ENCODE measurements at regions not wholly inside any gene's neighbourhood (a gene's known extent, or its start where the extent isn't known, plus 50 kb on each side); places are given as distances from the start of the nearest gene placed in this dataset.
A peak's percentile ranks its signal among the peaks of the same experiment; 100 is the strongest.

DNA sequence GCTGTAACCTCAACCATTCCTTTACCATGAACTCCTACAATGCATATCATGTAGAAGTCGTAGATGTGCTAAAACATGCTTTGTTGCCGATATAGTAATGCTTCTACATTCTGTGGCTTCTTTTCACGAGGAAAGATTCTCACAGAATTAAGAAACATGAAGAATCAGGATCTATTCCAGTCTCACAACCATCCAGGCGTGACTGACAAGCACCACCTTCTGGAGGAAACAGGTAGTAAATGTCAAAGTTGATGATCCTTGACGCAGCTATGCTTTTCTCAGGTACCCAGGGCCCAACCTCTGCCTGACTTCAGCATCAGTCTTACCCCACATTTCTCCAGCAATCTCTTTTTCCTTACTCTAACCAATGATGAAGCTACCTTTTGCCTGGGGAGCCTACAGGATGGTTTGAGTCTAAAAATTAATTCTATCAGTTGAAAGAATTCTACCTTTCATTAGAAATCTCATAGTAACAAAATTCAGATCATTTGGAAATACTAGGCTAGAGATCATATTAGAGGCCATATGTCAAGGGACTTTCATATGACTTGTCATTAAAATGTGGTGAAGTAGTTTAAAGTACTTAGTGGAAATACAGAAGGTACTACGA is 123.3 kb upstream of the RND3 start:
- TF ChIP-seq CTCF (conservative IDR thresholded peaks at IDR 0.05; ENCODE audit: low read depth, low read length) (peak; percentile 85), EZH2phosphoT487 (IDR thresholded peaks at IDR 0.05; ENCODE audit: borderline replicate concordance, low read length) (no peak), EZH2 (IDR thresholded peaks at IDR 0.05; ENCODE audit: low read length, unreplicated experiment) (no peak)

Measured in PC-3 (cell line).